GM12865 (cell line): ENCODE measurements at regions not wholly inside any gene's neighbourhood (a gene's known extent, or its start where the extent isn't known, plus 50 kb on each side); places are given as distances from the start of the nearest gene placed in this dataset.
A peak's percentile ranks its signal among the peaks of the same experiment; 100 is the strongest.

Experiments used
- DNase-seq: peaks from one replicate; pipeline ENCODE4 v3.0.0; 2010; ENCODE audit warnings: low read depth
- H3K4me3 ChIP-seq: 2 replicates; pipeline ENCODE4 v1.5.1; 2011; ENCODE audit warnings: mild to moderate bottlenecking, low read depth, low read length, control low read depth
- TF ChIP-seq, protein P1 (sequence below): IDR thresholded peaks from 2 replicates; pipeline ENCODE4 v1.5.1; 2011; ENCODE audit warnings: low read length, control low read depth, low read depth, inconsistent platforms; ENCODE audit not compliant: insufficient read depth; ENCODE audit errors: missing control alignments

DNA sequence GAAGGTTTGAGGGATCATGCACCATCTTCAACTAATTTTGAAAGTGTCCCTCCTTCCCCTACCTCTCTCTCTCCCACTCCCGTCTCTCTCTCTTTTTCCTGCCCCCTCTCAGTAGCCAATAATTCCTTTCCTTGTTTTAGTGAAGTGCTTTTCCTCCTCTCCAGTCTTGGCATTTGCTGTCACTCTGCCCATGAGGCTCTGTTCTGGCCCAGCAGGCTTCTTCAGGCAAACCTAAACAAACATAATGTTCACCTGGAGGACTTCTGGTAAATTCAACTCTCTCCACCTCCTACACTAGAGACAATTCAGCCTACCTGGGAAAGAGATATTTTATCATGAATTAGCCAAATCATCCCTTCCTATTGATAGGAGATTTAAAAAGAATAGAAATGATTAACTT is 86.6 kb upstream of the ADRA1D start:
- TF ChIP-seq, protein P1, sequence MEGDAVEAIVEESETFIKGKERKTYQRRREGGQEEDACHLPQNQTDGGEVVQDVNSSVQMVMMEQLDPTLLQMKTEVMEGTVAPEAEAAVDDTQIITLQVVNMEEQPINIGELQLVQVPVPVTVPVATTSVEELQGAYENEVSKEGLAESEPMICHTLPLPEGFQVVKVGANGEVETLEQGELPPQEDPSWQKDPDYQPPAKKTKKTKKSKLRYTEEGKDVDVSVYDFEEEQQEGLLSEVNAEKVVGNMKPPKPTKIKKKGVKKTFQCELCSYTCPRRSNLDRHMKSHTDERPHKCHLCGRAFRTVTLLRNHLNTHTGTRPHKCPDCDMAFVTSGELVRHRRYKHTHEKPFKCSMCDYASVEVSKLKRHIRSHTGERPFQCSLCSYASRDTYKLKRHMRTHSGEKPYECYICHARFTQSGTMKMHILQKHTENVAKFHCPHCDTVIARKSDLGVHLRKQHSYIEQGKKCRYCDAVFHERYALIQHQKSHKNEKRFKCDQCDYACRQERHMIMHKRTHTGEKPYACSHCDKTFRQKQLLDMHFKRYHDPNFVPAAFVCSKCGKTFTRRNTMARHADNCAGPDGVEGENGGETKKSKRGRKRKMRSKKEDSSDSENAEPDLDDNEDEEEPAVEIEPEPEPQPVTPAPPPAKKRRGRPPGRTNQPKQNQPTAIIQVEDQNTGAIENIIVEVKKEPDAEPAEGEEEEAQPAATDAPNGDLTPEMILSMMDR: no peak
- no peak for DNase-seq
- H3K4me3 ChIP-seq: no peak overlapping the region

DNA sequence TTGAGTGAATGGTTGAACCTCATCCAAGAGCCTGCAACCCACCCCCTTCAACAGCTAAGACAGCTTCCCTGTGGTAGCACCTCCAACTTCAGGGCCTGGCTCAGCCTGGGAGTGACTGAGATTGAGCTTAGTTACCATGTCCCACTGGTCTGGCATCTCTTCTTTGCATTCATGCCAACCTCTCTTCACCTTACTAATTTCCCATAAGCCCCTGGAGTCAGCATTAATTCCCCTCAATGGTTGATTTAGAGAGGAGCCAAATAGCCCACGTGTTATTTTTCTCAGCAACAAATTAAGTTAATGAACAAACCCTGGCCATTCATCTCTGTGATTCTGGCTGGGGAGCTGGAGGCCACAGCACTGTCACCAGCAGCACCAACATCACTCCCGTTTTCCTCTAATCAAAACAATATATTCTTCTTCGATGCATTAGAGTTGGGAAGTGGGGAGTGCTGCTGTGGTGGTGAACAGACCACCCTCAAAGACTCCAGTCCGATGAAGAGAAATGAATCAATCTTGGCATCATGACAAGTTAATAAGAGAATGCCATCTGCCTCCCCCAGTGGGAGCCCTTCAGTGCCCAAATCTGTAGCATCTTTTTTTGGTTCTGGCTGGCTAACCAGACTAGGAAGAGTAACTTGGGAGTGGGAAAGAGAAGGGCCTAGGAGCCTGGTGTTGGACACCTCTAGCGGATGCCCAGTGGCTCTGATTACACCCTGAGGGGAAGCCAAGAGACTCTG is 83.2 kb upstream of the ADRA1D start:
- no peak for DNase-seq
- TF ChIP-seq, protein P1: no peak
- H3K4me3 ChIP-seq: no peak overlapping the region

DNA sequence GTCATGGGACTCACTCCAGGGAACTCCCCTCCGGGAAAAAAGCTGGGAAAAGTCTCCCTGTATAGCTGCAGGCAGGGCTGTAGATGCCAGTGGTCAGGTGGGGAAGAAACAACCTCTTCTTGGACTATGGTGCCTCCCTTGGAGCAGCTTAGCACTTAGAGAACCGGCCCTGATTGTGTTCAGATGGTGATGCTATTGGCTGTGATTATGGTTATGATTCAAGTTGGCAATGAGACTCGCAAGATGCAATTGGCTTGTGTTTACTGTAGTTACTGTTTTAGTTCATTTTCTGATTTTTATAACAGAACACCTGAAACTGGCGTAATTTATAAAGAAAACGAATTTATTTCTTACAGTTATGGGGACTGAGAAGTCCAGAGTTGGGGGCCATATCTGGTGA is 80.9 kb upstream of the ADRA1D start:
- H3K4me3 ChIP-seq: no peak overlapping the region
- TF ChIP-seq, protein P1: no peak
- DNase-seq: no peak

DNA sequence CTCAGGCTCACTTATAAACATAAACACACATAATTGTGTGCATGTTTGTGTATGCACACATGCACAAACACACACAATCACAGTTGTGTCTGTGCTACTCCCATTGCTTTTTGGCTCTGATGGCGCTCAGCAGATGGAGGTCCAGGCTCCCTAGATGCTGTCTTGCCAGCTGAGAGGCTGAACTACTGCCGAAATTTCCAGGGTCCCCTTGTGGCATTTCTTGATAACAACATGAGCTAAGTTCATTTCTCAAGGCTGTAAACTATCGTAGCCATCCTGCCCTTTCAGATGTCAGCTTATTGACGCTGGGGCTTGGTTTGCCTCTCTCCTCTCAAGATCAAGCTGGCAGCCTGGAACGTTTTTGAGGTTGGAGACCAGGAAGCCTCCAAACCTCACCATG is 80.1 kb upstream of the ADRA1D start:
- DNase-seq: no peak
- H3K4me3 ChIP-seq: no peak overlapping the region
- TF ChIP-seq, protein P1: no peak

DNA sequence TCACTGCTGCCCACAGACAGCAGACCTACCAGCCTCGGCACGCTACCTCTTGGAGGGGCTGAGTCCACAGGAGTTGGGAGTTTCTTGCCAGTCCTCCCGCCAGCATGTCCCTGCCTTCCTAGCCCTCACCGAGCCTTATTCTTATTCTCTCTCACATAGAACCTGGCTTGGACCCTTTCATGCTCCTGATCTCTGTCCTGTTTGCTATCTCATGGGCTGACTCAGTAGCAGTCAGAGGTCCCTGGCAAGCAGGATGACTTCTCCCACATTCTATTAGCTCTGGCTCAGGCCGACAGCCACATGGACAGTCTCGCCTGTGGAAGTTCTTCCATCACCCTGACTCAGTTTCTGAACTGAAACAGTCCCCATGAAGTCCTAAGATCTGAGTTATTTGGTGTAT is 79.5 kb upstream of the ADRA1D start:
- H3K4me3 ChIP-seq: no peak overlapping the region
- DNase-seq: no peak
- TF ChIP-seq, protein P1: no peak

DNA sequence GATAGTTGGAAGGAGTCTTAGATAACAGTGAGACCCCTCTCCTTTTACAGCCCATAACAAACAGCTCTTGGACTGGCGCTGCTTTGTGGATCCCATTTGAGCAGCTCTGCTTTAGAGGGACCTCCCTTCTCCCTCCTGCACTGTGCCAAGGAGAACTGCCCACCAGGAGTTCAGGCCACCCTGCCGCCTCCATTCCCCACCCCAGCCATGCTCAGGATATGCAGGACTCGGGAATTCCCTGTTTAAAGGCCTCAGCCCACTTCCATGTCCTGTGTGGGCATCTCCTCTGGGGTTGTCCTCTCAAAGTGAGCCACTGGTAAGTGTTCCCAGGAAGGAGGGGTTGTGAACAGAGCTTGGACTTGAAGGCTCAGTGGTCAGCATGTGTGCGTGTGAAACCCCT is 78.9 kb upstream of the ADRA1D start:
- H3K4me3 ChIP-seq: no peak overlapping the region
- TF ChIP-seq, protein P1: no peak
- DNase-seq: no peak

DNA sequence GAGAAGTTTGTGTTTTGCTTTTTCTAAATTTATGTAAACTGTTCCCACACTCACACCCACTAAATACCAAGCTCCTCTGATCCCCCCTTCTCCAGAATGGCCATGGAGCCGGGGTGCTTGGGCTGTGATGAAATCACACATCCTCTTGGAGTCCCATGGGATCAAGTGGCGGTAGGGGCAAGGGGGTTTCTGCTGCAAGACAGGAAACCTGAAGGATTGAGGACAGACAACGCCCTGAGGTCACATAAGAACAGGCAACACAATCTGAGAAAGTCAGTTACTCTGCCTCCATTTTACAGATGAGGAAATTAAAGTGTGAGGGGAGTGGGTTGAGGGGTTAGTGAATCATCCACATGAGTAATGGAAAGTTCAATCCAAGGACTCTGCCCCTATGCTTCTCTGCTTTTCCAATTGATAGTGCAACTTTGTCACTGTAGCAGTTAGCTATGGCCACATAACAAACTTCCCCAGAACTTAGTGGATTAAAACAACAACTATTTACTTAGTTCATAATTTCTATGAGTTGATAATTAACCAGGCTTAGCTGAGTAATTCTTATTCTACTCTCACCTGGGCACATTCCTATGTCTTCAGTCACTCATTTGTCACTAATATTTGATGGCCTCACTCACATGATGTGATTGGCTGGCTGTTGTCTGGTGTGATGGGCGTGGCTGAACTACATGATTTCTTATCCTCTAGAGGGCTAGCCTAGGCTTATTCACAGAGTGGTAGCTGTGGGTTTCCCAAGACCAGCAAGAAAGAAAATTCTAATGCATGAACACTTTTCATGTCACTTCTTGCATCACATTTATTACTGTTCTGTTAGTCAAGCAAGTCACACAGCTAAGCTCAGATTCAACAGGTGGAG is 77.3 kb upstream of the ADRA1D start:
- DNase-seq: peak; percentile 2
- H3K4me3 ChIP-seq: no peak overlapping the region
- TF ChIP-seq, protein P1: no peak
